PC-3 (cell line): ENCODE measurements at regions not wholly inside any gene's neighbourhood (a gene's known extent, or its start where the extent isn't known, plus 50 kb on each side); places are given as distances from the start of the nearest gene placed in this dataset.

Experiments
- CTCF ChIP-seq: fragments of 300-600 bp; sonication (generic); conservative IDR thresholded peaks from 2 replicates; pipeline ENCODE4 v1.5.1; 2017; ENCODE audit warnings: antibody characterized with exemption, low read depth, mild to moderate bottlenecking, low read length
- EZH2 ChIP-seq: fragments of 300-600 bp; sonication (generic); IDR thresholded peaks from one replicate; pipeline ENCODE4 v1.6.1; 2017; ENCODE audit warnings: antibody characterized with exemption, mild to moderate bottlenecking, low read length; ENCODE audit not compliant: unreplicated experiment
- EZH2phosphoT487 ChIP-seq: fragments of 300-600 bp; sonication (generic); IDR thresholded peaks from 2 replicates; pipeline ENCODE4 v1.6.1; 2018; ENCODE audit warnings: mild to moderate bottlenecking, antibody characterized with exemption, low read length, borderline replicate concordance

GRCh38 chr3:7817239-7817638 is 684.4 kb upstream of the LMCD1 start:
- TF ChIP-seq CTCF (no peak), EZH2 (no peak), EZH2phosphoT487 (no peak)
